ENCODE measurements at regions not wholly inside any gene's neighbourhood (a gene's known extent, or its start where the extent isn't known, plus 50 kb on each side); places are given as distances from the start of the nearest gene placed in this dataset.

GRCh38 chr3:167920747-167921146 lies 175.0 kb downstream of the GOLIM4 start:
- CTCF ChIA-PET, result no interaction called here

GRCh38 chr3:167919590-167919989 lies 176.1 kb downstream of the GOLIM4 start:
- no peak for DNase-seq (ENCODE audit: low read depth in 1 of 2, low spot score in 1 of 2)
- Histone ChIP-seq H3K4me3 (no peak overlapping the region), H3K4me1 (no peaks in the 10 kb centered on the region), H3K4me2 (no peak overlapping the region), H3K27ac (no peak overlapping the region), H3K9me3 (no peaks in the 10 kb centered on the region)
- WGBS (ENCODE audit: missing lambda C conversion rate), result 73% methylated on average over 1 of the region's 1 CpG
- POLR2A ChIA-PET, result no interaction called here
- TF ChIP-seq MAFK (IDR thresholded peaks at IDR 0.05; ENCODE audit: partially characterized antibody), result peak; percentile 27
- TF ChIP-seq ESRRA (IDR thresholded peaks at IDR 0.05; ENCODE audit: borderline replicate concordance, low read length), result no peak
- no peak for TF ChIP-seq HOXB13 (CRISPR knock-in tag; IDR thresholded peaks at IDR 0.05; ENCODE audit: low read depth)
- CTCF ChIA-PET, result interaction anchor here (0.6 kb wide), 1 partner anchor 466 kb away, joined by 3 read pairs; no protein-coding TSS in a partner anchor
- FAIRE-seq, result no peak
- ATAC-seq, result no peak

More at GRCh38 chr3:167920747-167921146, 175.0 kb downstream of the GOLIM4 start:
- TF ChIP-seq SREBF2 (IDR thresholded peaks at IDR 0.05) (no peak), ATOH8 (CRISPR knock-in tag; IDR thresholded peaks at IDR 0.05; ENCODE audit: low read depth) (no peak), HOXB5 (CRISPR knock-in tag; IDR thresholded peaks at IDR 0.05) (no peak), CTCF (IDR thresholded peaks at IDR 0.05) (no peak), HEYL (CRISPR knock-in tag; IDR thresholded peaks at IDR 0.05) (no peak), ZNF302 (CRISPR knock-in tag; IDR thresholded peaks at IDR 0.05) (no peak), MAFK (IDR thresholded peaks at IDR 0.05; ENCODE audit: partially characterized antibody) (no peak), PHF8 (IDR thresholded peaks at IDR 0.05; ENCODE audit: borderline replicate concordance, low read depth) (no peak), POLR2A (IDR thresholded peaks at IDR 0.05; ENCODE audit: low read length) (no peak), HOXA7 (CRISPR knock-in tag; IDR thresholded peaks at IDR 0.05) (no peak), HMGXB4 (CRISPR knock-in tag; IDR thresholded peaks at IDR 0.05; ENCODE audit: borderline replicate concordance) (no peak)
- POLR2A ChIA-PET, result no interaction called here
- H3K4me1 ChIP-seq, result no peaks in the 10 kb centered on the region
- H3K9me3 ChIP-seq, result no peaks in the 10 kb centered on the region
- FAIRE-seq (no peak), ATAC-seq (no peak), DNase-seq (ENCODE audit: low read depth in 1 of 2, low spot score in 1 of 2) (no peak)
- H3K27ac ChIP-seq, result no peak overlapping the region
- H3K4me3 ChIP-seq, result no peak overlapping the region
- no peak overlapping the region for H3K4me2 ChIP-seq

GRCh38 chr3:167918686-167919085 lies 177.0 kb downstream of the GOLIM4 start:
- no peak for FAIRE-seq
- TF ChIP-seq USF2 (IDR thresholded peaks at IDR 0.05) (no peak), ZFP36 (IDR thresholded peaks at IDR 0.05; ENCODE audit: borderline replicate concordance, partially characterized antibody) (no peak), RFX5 (IDR thresholded peaks at IDR 0.05) (no peak)
- WGBS (ENCODE audit: missing lambda C conversion rate), result 68% methylated on average over 2 of the region's 2 CpGs
- no peak for DNase-seq (ENCODE audit: low read depth in 1 of 2, low spot score in 1 of 2)
- no peak for ATAC-seq
- Histone ChIP-seq H3K27ac (no peak overlapping the region), H3K4me3 (no peak overlapping the region), H3K4me2 (no peak overlapping the region), H3K4me1 (no peaks in the 10 kb centered on the region), H3K9me3 (no peaks in the 10 kb centered on the region)
- POLR2A ChIA-PET, result no interaction called here
- CTCF ChIA-PET, result no interaction called here
